Loucy (cell line): ENCODE measurements at regions not wholly inside any gene's neighbourhood (a gene's known extent, or its start where the extent isn't known, plus 50 kb on each side); places are given as distances from the start of the nearest gene placed in this dataset.

Source experiments
- CTCF ChIP-seq: fragments of 200-600 bp; sonication (generic); conservative IDR thresholded peaks from 2 replicates; pipeline ENCODE4 v1.5.1; 2014; ENCODE audit warnings: mild to moderate bottlenecking, antibody characterized with exemption, low read length
- EZH2phosphoT487 ChIP-seq: fragments of 200-600 bp; IDR thresholded peaks from 2 replicates; pipeline ENCODE4 v1.6.1; 2018; ENCODE audit warnings: antibody characterized with exemption, mild to moderate bottlenecking, moderate library complexity, borderline replicate concordance

DNA sequence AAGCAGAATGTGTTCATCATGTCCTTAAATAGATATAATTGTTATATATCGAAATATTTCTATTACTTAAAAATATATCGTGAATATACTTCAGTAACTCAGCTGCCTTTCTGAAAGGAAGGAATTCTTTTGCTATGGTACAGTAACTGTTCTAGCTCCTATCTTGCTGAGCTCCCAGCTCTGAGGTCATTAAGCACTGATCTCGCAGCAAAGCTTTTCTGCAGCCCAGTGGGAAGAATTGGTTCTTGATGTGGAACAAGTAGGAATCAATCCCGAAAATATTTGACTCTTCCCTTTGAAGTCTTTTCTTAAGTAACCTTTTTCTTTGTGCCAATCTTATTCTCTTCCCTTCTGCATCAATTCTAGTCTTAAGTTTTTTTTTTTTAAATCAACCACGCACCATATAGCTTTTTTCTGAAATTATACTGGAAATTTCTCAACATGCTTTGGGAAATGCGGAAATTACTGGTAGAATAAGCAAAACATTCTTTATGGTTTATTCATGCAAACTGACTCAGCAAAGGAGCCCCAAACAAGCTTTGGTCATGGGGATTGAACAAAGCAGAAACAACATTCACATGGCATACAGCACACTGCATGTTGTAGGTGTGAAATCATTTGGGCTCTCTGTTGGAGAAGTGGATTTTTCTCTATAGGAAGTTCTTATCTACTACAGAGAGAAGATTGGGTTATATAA, 428.9 kb upstream of the GNPDA2 start:
- TF ChIP-seq CTCF: no peak
- no peak for TF ChIP-seq EZH2phosphoT487
